ENCODE measurements at regions not wholly inside any gene's neighbourhood (a gene's known extent, or its start where the extent isn't known, plus 50 kb on each side); places are given as distances from the start of the nearest gene placed in this dataset.

DNA sequence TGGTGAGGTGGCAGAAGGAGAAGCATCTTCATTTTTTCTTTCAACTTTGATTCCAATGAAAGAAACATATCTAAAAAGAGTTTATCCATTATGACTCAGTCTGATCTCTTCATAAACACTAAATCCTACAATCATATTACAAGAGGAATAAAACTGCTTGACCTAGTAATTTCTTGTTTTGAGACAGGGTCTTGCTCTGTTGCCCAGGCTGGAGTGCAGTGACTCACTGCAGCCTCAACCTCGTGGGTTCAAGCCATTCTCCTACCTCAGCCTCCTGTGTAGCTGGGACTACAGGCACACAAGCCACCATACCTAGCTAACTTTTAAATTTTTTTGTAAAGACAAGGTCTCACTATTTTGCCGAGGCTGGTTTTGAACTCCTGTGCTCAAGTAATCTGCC is 147.2 kb downstream of the NDUFA12 start:
- TF ChIP-seq, protein P1, sequence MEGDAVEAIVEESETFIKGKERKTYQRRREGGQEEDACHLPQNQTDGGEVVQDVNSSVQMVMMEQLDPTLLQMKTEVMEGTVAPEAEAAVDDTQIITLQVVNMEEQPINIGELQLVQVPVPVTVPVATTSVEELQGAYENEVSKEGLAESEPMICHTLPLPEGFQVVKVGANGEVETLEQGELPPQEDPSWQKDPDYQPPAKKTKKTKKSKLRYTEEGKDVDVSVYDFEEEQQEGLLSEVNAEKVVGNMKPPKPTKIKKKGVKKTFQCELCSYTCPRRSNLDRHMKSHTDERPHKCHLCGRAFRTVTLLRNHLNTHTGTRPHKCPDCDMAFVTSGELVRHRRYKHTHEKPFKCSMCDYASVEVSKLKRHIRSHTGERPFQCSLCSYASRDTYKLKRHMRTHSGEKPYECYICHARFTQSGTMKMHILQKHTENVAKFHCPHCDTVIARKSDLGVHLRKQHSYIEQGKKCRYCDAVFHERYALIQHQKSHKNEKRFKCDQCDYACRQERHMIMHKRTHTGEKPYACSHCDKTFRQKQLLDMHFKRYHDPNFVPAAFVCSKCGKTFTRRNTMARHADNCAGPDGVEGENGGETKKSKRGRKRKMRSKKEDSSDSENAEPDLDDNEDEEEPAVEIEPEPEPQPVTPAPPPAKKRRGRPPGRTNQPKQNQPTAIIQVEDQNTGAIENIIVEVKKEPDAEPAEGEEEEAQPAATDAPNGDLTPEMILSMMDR (IDR thresholded peaks at IDR 0.05; ENCODE audit: low read depth, low read length) = no peak
- DNase-seq (ENCODE audit: extremely low read depth, low read depth) = no peak

DNA sequence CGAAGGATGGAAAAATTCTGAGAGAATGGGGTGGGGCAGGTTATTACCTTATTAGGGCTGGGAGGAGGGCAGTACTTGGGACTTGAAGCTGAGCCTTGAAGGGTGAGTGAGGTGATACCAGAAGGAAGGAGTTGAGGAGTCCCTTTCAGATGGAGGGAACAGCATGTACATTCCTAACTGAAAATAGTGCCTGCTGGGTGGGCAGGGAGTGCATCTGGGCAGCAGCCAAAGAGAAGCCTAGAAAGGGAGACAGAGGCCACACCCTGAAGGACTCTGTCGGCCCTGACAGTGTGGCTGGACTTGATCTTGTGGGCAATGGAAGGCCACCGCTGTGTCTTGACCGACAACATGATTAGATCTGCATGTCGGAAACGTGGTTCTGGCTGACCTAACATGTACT is 147.6 kb downstream of the NDUFA12 start:
- TF ChIP-seq, protein P1 (IDR thresholded peaks at IDR 0.05; ENCODE audit: low read depth, low read length) = no peak
- DNase-seq (ENCODE audit: extremely low read depth, low read depth) = no peak

DNA sequence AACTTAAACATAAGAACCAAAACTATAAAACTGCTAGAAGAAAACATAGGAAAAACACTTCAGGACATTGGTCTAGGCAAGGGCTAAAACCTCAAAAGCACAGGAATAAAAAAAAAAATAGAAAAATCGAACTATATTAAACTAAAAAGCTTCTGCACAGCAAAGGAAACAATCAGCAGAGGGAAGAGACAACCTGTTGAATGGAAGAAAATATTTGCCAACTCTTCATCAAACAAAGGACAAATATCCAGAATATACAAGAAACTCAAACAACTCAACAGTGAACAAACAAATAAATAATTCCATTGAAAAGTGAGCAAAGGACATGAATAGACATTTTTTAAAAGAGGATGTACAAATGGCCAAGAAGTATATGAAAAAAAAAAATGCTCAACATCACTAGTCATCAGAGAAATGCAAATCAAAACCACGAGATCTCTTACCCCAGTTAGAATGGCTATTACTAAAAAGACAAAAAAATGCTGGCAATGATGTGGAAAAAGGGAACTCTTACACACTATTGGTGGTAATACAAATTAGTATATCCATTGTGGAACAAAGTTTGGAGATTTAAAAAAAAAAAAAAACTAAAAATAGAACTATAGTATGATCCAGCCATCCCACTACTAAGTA is 152.0 kb downstream of the NDUFA12 start:
- TF ChIP-seq, protein P1 (IDR thresholded peaks at IDR 0.05; ENCODE audit: low read depth, low read length) = no peak
- no peak for DNase-seq (ENCODE audit: extremely low read depth, low read depth)

DNA sequence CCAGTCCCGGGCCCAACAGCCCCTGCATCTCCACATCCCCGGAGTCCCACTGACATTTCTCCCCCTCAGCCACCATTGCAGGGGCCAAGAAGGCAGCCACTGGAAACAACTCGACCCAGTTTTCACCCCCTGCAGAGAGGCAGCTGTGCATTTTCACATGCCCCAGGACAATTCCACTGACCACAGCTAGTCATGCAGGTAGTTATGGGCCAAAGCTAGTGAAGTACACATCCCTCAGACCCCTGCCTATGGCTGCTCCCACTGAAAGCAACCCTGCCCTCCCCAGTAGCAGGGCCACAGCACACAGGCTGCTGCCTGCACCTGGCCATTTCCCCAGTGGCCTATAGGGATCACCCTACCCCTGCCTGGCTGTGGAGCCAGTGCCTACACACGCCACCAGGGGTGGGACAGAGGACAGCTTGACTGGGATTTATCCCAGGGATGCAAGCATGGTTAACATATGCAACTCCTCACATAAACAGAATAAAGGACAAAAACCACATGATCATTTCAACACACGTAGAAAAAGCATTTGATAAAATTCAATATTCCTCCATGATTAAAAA is 154.0 kb downstream of the NDUFA12 start:
- DNase-seq (ENCODE audit: extremely low read depth, low read depth) = no peak
- TF ChIP-seq, protein P1 (IDR thresholded peaks at IDR 0.05; ENCODE audit: low read depth, low read length) = no peak

DNA sequence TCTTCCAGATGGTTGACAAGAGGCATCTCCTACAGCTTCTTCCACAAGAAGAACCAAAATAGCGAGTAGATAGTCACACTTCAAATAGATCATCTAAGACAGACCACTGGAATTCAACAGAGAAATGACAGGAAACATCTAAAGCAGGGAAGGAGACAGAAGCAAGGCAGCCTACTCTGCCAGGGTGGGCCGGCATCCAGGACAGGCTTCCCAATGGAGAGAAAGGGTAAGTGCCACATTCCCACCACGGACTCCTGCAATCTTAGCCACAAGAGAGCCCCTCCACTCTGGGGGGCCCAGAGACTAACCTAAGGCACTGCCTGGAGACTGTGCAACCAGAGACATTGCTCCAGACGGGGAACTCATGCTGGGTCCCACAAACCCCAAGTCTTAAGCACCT is 154.5 kb downstream of the NDUFA12 start:
- TF ChIP-seq, protein P1 (IDR thresholded peaks at IDR 0.05; ENCODE audit: low read depth, low read length) = no peak
- no peak for DNase-seq (ENCODE audit: extremely low read depth, low read depth)

DNA sequence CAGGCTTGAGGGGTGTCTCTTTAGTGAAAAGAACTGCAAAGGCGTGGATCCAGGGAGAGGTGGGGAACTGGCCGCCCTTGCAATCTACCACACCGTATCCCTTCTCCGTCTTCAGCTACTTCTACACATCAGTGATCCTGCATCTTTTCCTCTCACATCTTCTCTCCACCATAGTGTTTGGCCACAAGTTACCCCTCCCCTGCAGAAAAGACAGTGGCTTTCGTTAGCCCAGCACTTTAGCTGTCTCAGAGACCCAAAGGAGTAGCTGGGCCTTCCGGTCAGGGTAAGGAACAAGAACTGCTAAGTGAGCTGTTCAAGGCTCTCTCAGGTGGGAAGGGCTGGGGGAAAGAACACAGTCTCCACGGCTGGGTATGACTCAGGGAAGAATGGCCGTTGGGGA is 158.4 kb downstream of the NDUFA12 start:
- DNase-seq (ENCODE audit: extremely low read depth, low read depth) = no peak
- TF ChIP-seq, protein P1 (IDR thresholded peaks at IDR 0.05; ENCODE audit: low read depth, low read length) = no peak

DNA sequence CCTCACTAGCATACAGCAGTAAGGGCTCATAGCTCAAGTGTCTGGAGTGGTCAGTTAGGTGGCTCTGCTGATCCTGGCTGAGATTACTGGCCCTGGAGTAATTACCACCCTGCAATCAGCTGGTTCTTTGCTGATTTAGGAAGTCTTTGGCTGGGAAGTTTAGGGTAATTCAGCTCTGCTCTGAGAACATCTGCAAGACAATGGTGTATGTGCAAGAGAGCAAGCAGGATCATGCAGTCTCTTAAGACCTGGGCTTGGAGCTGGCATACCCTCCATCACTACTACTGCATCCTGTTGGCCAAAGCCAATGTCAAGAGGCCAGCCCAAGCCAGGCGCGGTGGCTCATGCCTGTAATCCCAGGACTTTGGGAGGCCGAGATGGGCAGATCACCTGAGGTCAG is 159.0 kb downstream of the NDUFA12 start:
- TF ChIP-seq, protein P1 (IDR thresholded peaks at IDR 0.05; ENCODE audit: low read depth, low read length) = no peak
- DNase-seq (ENCODE audit: extremely low read depth, low read depth) = no peak

All from AG09319 (cell line).